MM.1S (cell line): ENCODE measurements at regions not wholly inside any gene's neighbourhood (a gene's known extent, or its start where the extent isn't known, plus 50 kb on each side); places are given as distances from the start of the nearest gene placed in this dataset.

ENCODE experiments used
- DNase-seq: peaks from one replicate; pipeline ENCODE4 v3.0.0-alpha.2; 2015
- H2AFZ ChIP-seq: fragments of 300-600 bp; sonication (generic); 2 replicates; pipeline ENCODE4 v1.6.0; 2016; ENCODE audit warnings: antibody characterized with exemption, low read length
- H3F3A ChIP-seq: fragments of 300-600 bp; sonication (generic); 2 replicates; pipeline ENCODE4 v1.6.1; 2016; ENCODE audit warnings: mild to moderate bottlenecking, antibody characterized with exemption, low read length, moderate library complexity, mixed read lengths; ENCODE audit not compliant: insufficient read depth
- H3K27ac ChIP-seq: fragments of 300-600 bp; sonication (generic); 2 replicates; pipeline ENCODE4 v1.5.1; 2016; ENCODE audit warnings: mild to moderate bottlenecking, low read length
- H3K27me3 ChIP-seq: fragments of 300-600 bp; sonication (generic); replicated peaks from 2 replicates; pipeline ENCODE4 v1.6.0; 2016; ENCODE audit warnings: low read length; ENCODE audit not compliant: insufficient read depth
- H3K36me3 ChIP-seq: fragments of 300-600 bp; sonication (generic); replicated peaks from 2 replicates; pipeline ENCODE4 v1.6.1; 2016; ENCODE audit warnings: mild to moderate bottlenecking, low read length, mixed read lengths; ENCODE audit not compliant: insufficient read depth
- H3K4me1 ChIP-seq: fragments of 300-600 bp; sonication (generic); 2 replicates; pipeline ENCODE4 v1.6.1; 2016; ENCODE audit warnings: low read length, mixed read lengths
- H3K4me2 ChIP-seq: fragments of 300-600 bp; sonication (generic); 2 replicates; pipeline ENCODE4 v1.6.0; 2016; ENCODE audit warnings: low read depth, low read length
- H3K4me3 ChIP-seq: fragments of 300-600 bp; sonication (generic); 2 replicates; pipeline ENCODE4 v1.5.1; 2016; ENCODE audit warnings: low read length, mixed read lengths
- H3K79me2 ChIP-seq: fragments of 300-600 bp; sonication (generic); 2 replicates; pipeline ENCODE4 v1.6.1; 2016; ENCODE audit warnings: mixed run types, low read length, mixed read lengths
- H3K9ac ChIP-seq: fragments of 300-600 bp; sonication (generic); 2 replicates; pipeline ENCODE4 v1.6.1; 2016; ENCODE audit warnings: low read length, mixed read lengths
- H3K9me2 ChIP-seq: fragments of 300-600 bp; sonication (generic); replicated peaks from 2 replicates; pipeline ENCODE4 v1.6.1; 2016; ENCODE audit warnings: mild to moderate bottlenecking, low read length, mixed read lengths; ENCODE audit not compliant: insufficient read depth
- H3K9me3 ChIP-seq: fragments of 300-600 bp; sonication (generic); replicated peaks from 2 replicates; pipeline ENCODE4 v1.6.1; 2016; ENCODE audit warnings: mild to moderate bottlenecking, low read length, mixed read lengths; ENCODE audit not compliant: insufficient read depth
- H4K20me1 ChIP-seq: fragments of 300-600 bp; sonication (generic); 2 replicates; pipeline ENCODE4 v1.6.1; 2016; ENCODE audit warnings: mild to moderate bottlenecking, low read length, moderate library complexity, mixed read lengths; ENCODE audit not compliant: insufficient read depth
- EZH2 ChIP-seq: fragments of 300-600 bp; sonication (generic); optimal IDR thresholded peaks from 2 replicates; pipeline ENCODE3; 2017; ENCODE audit warnings: low read depth, mild to moderate bottlenecking, antibody characterized with exemption, low read length, mixed read lengths
- EZH2phosphoT487 ChIP-seq: fragments of 300-600 bp; sonication (generic); IDR thresholded peaks from 2 replicates; pipeline ENCODE4 v1.6.1; 2018; ENCODE audit warnings: antibody characterized with exemption, low read length
- TF ChIP-seq, protein P1 (sequence below): fragments of 300-600 bp; sonication (generic); IDR thresholded peaks from 2 replicates; pipeline ENCODE4 v1.5.1; 2016; ENCODE audit warnings: antibody characterized with exemption, low read length, mixed read lengths

DNA sequence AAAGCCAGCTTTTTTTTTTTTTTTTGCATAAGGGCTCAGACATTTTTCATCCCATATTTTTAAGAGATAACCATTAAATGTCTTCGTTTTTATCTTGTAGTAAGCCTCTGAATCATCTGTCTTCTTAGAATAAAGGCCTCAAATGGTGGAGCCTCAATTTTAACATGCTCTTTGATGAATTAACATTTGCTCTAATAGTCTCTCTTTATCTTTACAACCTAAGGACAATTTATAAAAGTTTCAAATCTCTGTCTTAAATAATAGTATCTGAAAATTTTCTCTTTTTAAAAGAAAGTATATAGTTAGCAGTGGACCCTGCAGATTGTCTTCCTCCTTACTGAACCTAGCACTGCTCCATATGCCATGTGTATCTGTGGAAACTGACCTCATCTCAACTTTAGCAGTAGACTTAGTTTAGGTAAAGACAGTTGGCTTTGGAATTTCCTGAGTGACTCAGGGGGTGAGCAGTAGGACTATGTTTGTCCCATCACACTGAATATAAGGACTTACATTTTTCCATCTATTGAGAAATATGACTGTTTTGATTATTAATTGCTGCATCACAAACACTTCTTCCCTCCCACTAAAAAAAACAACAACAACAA lies 1658.0 kb downstream of the STIM2 start:
- Histone ChIP-seq H3K9me3 (no peaks in the 10 kb centered on the region), H3K36me3 (no peaks in the 10 kb centered on the region), H4K20me1 (no peaks in the 10 kb centered on the region), H3K27ac (no peak overlapping the region), H3F3A (no peaks in the 10 kb centered on the region), H2AFZ (no peak overlapping the region), H3K9me2 (no peaks in the 10 kb centered on the region), H3K4me2 (no peak overlapping the region), H3K9ac (no peak overlapping the region), H3K4me1 (no peaks in the 10 kb centered on the region), H3K4me3 (no peak overlapping the region), H3K79me2 (no peaks in the 10 kb centered on the region), H3K27me3 (no peaks in the 10 kb centered on the region)
- TF ChIP-seq EZH2 = no peak
- TF ChIP-seq, protein P1, sequence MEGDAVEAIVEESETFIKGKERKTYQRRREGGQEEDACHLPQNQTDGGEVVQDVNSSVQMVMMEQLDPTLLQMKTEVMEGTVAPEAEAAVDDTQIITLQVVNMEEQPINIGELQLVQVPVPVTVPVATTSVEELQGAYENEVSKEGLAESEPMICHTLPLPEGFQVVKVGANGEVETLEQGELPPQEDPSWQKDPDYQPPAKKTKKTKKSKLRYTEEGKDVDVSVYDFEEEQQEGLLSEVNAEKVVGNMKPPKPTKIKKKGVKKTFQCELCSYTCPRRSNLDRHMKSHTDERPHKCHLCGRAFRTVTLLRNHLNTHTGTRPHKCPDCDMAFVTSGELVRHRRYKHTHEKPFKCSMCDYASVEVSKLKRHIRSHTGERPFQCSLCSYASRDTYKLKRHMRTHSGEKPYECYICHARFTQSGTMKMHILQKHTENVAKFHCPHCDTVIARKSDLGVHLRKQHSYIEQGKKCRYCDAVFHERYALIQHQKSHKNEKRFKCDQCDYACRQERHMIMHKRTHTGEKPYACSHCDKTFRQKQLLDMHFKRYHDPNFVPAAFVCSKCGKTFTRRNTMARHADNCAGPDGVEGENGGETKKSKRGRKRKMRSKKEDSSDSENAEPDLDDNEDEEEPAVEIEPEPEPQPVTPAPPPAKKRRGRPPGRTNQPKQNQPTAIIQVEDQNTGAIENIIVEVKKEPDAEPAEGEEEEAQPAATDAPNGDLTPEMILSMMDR = no peak
- no peak for DNase-seq

DNA sequence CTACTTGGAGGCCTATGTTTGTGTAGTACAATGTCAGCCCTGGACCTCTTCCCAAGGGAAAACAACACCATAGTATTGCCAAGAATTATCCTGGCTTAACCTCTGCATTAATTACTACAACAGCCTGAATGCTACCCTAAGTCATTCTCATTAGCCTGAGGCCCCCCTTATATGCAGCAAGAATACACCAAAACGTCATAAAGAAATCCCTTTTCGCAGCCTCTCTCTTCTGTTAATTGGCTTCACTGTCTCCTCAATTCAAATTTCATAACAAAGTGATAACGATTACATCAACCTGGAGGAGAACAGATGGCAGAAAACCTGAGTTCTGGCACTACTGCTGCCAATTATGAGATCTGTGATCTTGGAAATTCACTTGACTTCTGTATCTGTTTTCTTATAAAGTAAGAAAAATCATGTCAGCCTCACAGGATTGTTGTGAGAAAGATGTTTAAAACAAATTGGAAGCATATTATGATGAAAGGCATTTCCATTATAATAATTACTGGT lies 1663.1 kb downstream of the STIM2 start:
- no peaks in the 10 kb centered on the region for H3F3A ChIP-seq
- TF ChIP-seq EZH2 (no peak), EZH2phosphoT487 (no peak)
- TF ChIP-seq, protein P1 = no peak

DNA sequence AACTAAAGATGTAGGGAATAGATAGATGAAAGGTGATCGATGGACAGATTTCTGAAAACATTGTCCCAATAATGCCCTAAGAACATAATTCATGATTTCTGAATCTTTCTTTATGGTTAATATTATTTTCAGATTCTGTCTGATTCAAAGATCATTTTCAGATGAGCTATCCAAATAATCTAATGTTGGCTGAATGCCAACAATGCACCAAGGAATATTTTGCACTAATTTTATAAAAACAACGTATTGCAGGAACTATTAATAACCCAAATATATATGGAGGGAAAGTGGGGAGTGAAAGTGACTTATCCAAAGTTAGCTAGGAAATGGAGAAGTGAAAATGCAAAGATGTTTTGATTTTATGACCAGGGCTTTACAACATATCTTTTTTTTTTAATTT lies 1675.5 kb downstream of the STIM2 start:
- no peak for DNase-seq
- H3K9ac ChIP-seq = no peak overlapping the region
- H4K20me1 ChIP-seq = no peaks in the 10 kb centered on the region
- H3K27me3 ChIP-seq = no peaks in the 10 kb centered on the region
- no peak overlapping the region for H2AFZ ChIP-seq
- H3K4me3 ChIP-seq = no peak overlapping the region
- H3K4me2 ChIP-seq = no peak overlapping the region
- no peaks in the 10 kb centered on the region for H3F3A ChIP-seq
- H3K27ac ChIP-seq = no peak overlapping the region
- H3K36me3 ChIP-seq = no peaks in the 10 kb centered on the region
- H3K9me3 ChIP-seq = no peaks in the 10 kb centered on the region
- no peaks in the 10 kb centered on the region for H3K4me1 ChIP-seq
- H3K9me2 ChIP-seq = no peaks in the 10 kb centered on the region
- TF ChIP-seq EZH2 (no peak), EZH2phosphoT487 (no peak)
- TF ChIP-seq, protein P1 = no peak
- no peaks in the 10 kb centered on the region for H3K79me2 ChIP-seq

More for the DNA sequence above, 1663.1 kb downstream of the STIM2 start:
- no peaks in the 10 kb centered on the region for H3K36me3 ChIP-seq
- no peaks in the 10 kb centered on the region for H3K9me2 ChIP-seq
- H3K79me2 ChIP-seq = no peaks in the 10 kb centered on the region
- H4K20me1 ChIP-seq = no peaks in the 10 kb centered on the region
- H3K4me2 ChIP-seq = no peak overlapping the region
- no peak overlapping the region for H3K4me3 ChIP-seq
- no peak for DNase-seq
- H3K4me1 ChIP-seq = no peaks in the 10 kb centered on the region
- H3K9ac ChIP-seq = no peak overlapping the region
- no peak overlapping the region for H2AFZ ChIP-seq
- H3K27me3 ChIP-seq = no peaks in the 10 kb centered on the region
- H3K9me3 ChIP-seq = no peaks in the 10 kb centered on the region
- no peak overlapping the region for H3K27ac ChIP-seq
